Neural cell (in vitro differentiated cells): ENCODE measurements at regions not wholly inside any gene's neighbourhood (a gene's known extent, or its start where the extent isn't known, plus 50 kb on each side); places are given as distances from the start of the nearest gene placed in this dataset.

ENCODE experiments used
- EP300 ChIP-seq: fragments of 450-650 bp; conservative IDR thresholded peaks from 2 replicates; pipeline ENCODE4 v1.6.1; 2014; ENCODE audit warnings: antibody characterized with exemption, mild to moderate bottlenecking, moderate library complexity; ENCODE audit not compliant: poor library complexity, severe bottlenecking
- SMC3 ChIP-seq: fragments of 450-650 bp; conservative IDR thresholded peaks from 2 replicates; pipeline ENCODE4 v1.6.1; 2014; ENCODE audit warnings: antibody characterized with exemption, mild to moderate bottlenecking, moderate library complexity; ENCODE audit not compliant: poor library complexity
- TF ChIP-seq, protein P1 (sequence below): fragments of 450-650 bp; IDR thresholded peaks from 2 replicates; pipeline ENCODE4 v1.5.1; 2014; ENCODE audit warnings: antibody characterized with exemption, mild to moderate bottlenecking, moderate library complexity; ENCODE audit not compliant: poor library complexity, severe bottlenecking
- TF ChIP-seq, protein P2 (sequence below): IDR thresholded peaks from 2 replicates; pipeline ENCODE4 v1.6.1; 2012; ENCODE audit warnings: borderline replicate concordance

DNA sequence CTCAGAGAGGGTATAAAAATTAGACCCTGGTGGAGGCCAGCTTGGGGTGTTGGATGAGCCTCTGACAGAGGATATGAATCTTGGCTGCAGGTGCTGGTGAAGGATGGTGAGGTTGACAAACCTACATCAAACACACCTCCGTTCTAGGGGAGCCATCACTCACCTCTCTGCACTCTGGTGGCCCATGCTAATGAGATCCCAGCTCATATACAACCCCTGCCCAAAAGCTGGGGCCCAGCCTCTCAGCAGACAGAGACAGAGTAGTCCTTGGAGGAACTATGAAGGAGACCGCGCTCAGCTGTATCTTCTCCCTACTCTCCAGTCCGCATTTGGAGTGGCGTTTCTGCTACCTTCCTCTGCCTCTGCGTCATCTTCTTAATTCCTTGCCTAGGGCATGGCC, 83.1 kb upstream of the SORCS3 start:
- TF ChIP-seq, protein P1, sequence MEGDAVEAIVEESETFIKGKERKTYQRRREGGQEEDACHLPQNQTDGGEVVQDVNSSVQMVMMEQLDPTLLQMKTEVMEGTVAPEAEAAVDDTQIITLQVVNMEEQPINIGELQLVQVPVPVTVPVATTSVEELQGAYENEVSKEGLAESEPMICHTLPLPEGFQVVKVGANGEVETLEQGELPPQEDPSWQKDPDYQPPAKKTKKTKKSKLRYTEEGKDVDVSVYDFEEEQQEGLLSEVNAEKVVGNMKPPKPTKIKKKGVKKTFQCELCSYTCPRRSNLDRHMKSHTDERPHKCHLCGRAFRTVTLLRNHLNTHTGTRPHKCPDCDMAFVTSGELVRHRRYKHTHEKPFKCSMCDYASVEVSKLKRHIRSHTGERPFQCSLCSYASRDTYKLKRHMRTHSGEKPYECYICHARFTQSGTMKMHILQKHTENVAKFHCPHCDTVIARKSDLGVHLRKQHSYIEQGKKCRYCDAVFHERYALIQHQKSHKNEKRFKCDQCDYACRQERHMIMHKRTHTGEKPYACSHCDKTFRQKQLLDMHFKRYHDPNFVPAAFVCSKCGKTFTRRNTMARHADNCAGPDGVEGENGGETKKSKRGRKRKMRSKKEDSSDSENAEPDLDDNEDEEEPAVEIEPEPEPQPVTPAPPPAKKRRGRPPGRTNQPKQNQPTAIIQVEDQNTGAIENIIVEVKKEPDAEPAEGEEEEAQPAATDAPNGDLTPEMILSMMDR = no peak
- TF ChIP-seq EP300 = no peak
- no peak for TF ChIP-seq SMC3
- TF ChIP-seq, protein P2, sequence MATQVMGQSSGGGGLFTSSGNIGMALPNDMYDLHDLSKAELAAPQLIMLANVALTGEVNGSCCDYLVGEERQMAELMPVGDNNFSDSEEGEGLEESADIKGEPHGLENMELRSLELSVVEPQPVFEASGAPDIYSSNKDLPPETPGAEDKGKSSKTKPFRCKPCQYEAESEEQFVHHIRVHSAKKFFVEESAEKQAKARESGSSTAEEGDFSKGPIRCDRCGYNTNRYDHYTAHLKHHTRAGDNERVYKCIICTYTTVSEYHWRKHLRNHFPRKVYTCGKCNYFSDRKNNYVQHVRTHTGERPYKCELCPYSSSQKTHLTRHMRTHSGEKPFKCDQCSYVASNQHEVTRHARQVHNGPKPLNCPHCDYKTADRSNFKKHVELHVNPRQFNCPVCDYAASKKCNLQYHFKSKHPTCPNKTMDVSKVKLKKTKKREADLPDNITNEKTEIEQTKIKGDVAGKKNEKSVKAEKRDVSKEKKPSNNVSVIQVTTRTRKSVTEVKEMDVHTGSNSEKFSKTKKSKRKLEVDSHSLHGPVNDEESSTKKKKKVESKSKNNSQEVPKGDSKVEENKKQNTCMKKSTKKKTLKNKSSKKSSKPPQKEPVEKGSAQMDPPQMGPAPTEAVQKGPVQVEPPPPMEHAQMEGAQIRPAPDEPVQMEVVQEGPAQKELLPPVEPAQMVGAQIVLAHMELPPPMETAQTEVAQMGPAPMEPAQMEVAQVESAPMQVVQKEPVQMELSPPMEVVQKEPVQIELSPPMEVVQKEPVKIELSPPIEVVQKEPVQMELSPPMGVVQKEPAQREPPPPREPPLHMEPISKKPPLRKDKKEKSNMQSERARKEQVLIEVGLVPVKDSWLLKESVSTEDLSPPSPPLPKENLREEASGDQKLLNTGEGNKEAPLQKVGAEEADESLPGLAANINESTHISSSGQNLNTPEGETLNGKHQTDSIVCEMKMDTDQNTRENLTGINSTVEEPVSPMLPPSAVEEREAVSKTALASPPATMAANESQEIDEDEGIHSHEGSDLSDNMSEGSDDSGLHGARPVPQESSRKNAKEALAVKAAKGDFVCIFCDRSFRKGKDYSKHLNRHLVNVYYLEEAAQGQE = no peak
